NCI-H146 treated with DMSO at 0.1 percent for 48 hours (cell line): ENCODE measurements at regions not wholly inside any gene's neighbourhood (a gene's known extent, or its start where the extent isn't known, plus 50 kb on each side); places are given as distances from the start of the nearest gene placed in this dataset.
"Not testable (repeated sequence)": the region's sequence is repeated elsewhere in the genome, so short reads cannot be mapped to it uniquely, and the experiment has no call there.

Experiments used
- DNase-seq: peaks from one replicate; lab custom pipeline; 2025; ENCODE audit not compliant: unreplicated experiment; lab: John Stamatoyannopoulos, UW

- DNase-seq: not testable (repeated sequence)
Measured at GRCh38 chr6:11457422-11457821, 80.1 kb upstream of the TMEM170B start.

- DNase-seq: not testable (repeated sequence)
Measured at GRCh38 chr6:11452106-11452505, 85.4 kb upstream of the TMEM170B start.

- no peak for DNase-seq
Measured at GRCh38 chr6:11450037-11450436, 87.5 kb upstream of the TMEM170B start.

DNA sequence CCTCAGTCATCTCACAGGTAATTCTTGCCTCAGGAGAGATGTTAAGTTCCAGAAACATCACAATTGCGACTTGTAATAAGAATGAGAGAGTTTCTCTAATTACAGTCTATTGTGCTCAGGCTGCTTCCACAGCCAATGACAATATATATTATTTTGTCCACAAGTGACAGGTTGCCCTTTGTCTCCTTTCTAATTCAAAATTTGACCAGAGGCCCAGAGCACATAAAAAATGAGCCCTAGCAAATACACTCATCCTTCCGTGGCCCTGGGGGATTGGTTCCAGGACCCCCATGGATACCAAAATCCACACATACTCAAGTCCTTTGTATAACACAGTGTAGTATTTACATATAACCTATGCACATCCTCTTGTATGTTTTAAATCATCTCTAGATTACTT lies 88.1 kb upstream of the TMEM170B start:
- no peak for DNase-seq

DNA sequence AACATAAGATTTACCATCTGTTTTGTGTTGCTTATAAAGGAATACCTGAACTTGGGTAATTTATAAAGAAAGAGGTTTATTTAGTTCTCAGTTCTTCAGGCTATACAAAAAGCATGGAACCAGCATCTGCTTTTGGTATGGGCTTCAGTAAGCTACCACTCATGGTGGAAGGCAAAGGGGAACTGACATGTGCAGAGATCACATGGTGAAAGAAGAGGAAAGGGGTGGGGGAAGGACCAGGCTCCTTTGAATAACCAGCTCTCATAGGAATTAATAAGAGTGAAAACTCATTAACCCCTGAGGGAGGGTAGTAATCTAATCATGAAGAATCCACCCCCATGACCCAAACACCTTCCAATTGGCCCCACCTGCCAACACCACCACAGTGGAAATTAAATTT lies 89.5 kb upstream of the TMEM170B start:
- DNase-seq: no peak

- DNase-seq: no peak
Measured at GRCh38 chr6:11447265-11447664, 90.3 kb upstream of the TMEM170B start.

DNA sequence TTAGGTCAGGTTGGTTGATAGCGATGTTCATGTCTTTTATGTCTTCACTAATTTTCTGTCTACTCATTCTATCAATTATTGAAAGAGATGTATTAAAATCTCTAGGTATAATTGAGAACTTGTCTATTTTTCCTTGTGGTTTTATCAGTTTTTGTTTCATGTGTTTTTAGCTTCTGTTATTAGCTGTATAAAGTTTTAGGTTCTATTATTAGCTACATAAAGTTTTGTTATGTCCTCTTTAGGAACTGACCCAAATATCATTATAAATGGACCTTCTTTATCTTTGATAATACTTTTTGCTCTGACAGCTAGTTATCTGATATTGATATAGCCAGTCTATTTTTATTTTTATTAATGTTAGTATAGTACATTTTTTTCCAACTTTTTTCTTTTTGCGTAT lies 92.4 kb upstream of the TMEM170B start:
- DNase-seq: no peak

- not testable (repeated sequence) for DNase-seq
Measured at GRCh38 chr6:11443125-11443524, 94.4 kb upstream of the TMEM170B start.

- DNase-seq: no peak
Measured at GRCh38 chr6:11442495-11442894, 95.1 kb upstream of the TMEM170B start.

GRCh38 chr6:11439876-11440275 lies 97.7 kb upstream of the TMEM170B start:
- no peak for DNase-seq

DNA sequence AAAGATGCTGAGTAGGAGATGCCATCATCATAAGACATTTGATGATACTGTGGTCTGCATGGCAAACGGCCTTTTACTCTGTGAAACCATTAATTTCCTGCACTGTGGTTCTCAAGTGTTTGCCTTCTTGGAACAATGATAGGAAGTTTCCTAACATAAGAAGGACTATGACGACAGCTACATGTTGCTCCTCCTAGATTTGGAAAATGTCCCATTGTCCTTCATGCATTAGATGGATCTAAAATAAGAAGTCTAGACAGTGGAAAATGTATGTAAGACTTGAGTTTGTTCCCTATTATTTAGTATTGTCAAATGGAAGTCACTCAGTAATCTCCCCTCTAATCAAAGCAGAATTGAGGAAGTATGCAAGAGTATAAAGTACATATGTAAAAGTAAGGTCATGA lies 98.5 kb upstream of the TMEM170B start:
- DNase-seq: no peak

- no peak for DNase-seq
Measured at GRCh38 chr6:11437824-11438459, 99.6 kb upstream of the TMEM170B start.

DNA sequence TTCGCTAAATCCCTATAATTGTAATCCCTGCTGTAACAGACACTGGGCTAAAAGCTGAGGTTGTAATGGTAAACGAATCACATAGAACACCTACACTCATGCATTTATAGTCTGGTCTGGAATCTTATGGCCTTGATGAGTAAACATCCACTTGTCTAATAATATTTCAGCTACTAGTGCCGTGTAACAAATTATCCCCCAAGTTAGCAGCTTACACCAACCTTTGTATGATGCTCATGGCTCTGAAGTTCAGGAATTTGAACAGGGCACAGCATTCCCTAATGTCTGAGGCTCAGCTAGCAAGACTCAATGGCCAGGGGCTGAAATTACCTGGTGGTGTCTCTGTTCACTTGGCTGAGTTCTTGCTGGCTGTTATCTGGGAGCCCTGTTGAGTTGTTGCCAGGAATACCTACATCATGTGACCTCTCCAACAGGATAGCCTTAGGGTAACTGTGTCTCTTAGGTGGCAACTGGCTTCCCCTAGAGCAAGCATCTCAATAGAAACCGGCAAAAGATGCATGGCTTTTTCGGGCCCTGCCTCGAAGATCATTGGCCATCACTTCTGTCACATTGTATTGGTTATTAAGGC lies 100.9 kb upstream of the TMEM170B start:
- no peak for DNase-seq

- no peak for DNase-seq
Measured at GRCh38 chr6:11434565-11435326, 102.8 kb upstream of the TMEM170B start.

DNA sequence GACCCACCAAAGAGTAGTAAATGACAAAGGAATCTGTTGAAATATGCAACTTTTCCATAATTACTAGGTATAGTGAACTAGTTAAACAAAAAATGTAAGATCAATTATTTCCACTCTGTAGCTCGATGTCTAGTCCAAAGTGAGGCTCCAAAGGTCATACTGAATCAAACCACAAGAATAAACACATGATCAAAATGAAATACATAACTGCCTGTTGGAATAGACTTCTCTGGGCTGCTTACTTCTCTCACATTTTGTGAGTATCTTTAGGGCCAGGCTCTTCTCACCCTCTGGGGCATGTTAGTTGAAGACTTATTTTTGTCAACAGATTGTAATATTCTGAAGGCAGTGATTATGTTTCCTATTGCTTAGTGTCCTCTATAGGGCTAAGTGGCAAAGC lies 103.7 kb upstream of the TMEM170B start:
- DNase-seq: no peak

DNA sequence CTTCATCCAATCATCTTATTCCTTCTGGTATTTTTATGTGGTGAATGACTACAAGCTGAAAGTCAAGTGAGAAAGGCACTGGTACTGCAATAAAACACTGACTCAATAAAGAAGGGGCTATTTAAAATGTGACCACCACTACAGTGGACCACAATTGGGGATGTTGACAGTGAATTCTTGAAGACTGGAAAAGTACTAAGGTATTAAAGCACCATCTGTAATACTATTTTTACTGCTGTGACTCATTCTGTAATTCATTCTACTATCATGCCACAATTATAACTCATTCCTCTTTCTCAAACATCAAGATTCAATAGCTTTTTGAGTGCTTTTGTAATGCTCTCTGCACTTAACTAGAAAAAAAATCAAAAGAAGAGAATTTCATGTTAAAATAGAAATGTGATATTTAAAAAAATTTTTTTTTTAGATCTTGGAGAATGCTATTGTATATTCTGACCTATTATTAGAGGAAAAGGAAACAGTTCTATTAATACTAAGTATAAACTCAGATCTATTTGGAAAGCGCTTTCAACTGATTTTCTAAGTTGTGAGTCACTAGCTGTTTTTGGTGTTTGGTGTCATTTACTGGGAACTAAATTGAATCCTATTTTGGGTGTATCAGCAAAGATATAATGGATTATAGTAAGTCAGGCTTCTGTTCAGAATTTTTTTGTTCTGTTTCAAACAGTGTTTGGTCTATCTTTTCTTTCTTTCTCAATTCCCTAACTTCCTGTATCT lies 104.7 kb upstream of the TMEM170B start:
- no peak for DNase-seq

DNA sequence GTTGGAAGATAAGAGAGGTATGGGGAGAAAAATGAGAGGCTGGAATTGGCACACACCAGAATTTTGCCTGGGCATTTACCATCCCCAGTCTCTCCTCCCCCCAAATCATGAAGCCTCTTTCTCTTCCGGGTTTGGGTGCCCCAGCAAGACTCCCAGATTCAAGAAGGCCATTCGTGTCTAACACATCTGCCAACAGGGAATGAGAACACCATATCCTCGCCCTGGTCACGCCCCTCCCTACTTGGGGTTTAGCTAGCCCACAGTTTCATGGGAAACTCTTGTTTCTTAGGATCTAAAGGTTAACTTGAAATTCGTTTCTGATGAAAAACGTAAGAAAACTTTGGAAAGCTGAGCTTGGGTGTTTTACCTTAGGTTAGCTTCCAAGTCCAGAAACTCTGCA lies 105.5 kb upstream of the TMEM170B start:
- no peak for DNase-seq

- no peak for DNase-seq
Measured at GRCh38 chr6:11431455-11431937, 106.1 kb upstream of the TMEM170B start.

DNA sequence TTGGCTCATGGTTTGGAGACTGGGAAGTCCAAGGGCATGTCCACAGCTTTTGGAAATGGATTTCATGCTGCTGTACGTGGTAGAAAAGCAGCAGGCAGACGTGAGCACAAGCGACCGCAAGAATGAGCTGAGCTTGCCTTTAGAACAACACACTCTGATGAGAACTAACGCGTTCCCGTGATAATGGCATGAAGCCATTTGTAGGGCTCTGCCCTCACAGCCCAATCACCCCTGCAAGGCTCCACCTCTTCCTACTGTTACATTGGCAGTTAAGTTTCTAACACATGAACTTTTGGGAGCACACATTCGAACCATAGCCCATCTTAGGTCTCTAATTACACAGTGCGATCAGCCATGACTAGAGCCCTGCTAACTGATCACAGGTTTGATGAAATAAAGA lies 107.5 kb upstream of the TMEM170B start:
- DNase-seq: no peak

DNA sequence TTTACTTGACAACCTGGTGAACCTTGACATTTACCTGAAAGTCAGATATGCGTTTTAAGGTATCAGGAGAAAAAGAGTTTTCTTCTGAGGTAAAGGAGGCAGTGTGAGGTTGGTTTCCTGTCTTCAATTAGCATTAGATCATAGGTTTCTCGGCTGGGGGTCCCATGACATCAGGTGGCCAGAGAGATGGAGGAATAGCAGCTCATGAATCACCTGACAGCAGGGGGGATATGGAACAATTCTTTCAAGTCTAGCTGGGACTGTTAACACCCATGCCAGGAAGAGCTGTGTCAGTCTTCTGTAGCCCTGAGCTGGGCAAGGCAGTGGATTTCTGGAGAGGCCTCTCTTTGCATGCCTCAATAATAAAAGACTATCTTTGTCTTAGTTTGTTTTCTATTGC lies 108.0 kb upstream of the TMEM170B start:
- no peak for DNase-seq

DNA sequence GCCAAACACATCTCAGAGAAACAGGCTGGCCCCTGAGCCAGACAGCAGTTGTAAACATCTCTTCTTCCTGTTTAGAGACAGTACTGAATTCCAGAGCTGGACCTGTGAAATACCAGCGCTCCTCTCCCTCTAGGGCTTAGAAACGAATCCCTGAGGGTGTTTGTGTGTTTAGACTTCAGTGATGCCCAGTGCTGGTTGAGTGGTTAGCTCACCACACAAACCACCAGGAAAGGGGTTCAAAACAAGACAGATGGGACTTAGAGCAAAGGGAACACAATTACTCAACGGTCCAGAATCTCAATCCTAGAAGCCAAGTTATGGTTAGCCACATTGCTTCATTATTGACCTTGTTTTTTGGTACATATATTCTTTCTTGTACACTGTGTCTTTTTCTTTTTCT lies 108.7 kb upstream of the TMEM170B start:
- no peak for DNase-seq

DNA sequence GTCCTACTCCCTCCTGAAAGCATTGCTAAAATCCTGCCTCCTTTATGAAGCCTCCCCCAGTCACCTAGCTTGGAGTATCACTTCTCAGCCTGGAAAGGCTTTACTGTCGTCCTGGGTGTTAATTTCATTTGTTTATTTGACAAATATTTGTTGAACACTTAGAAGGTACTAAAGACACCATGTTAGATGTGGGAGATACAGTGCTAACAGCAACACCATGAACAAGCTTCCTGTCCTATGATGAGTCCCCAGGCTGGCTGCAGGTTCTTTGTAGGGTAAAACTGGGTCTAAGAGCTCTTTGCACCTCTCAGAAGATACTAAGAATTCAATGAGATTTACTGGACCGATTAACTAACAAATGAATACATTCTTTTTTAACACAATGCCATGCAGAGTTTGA lies 109.2 kb upstream of the TMEM170B start:
- DNase-seq: no peak
